ENCODE measurements at regions not wholly inside any gene's neighbourhood (a gene's known extent, or its start where the extent isn't known, plus 50 kb on each side); places are given as distances from the start of the nearest gene placed in this dataset.
"Not testable (repeated sequence)": the region's sequence is repeated elsewhere in the genome, so short reads cannot be mapped to it uniquely, and the experiment has no call there.

GRCh38 chr17:71639865-71640264, 481.0 kb upstream of the SOX9 start:
- no peak overlapping the region for H3K27ac ChIP-seq
- ATAC-seq (no peak), DNase-seq (no peak)
- no peak overlapping the region for H3K4me3 ChIP-seq
- H3K27me3 ChIP-seq: peaks cover 0 to 3% (median 0%) of the 10 kb centered on the region in 7 donors
- TF ChIP-seq CTCF (IDR thresholded peaks at IDR 0.05): no peak
- H3K36me3 ChIP-seq: no peaks in the 10 kb centered on the region
- intact Hi-C loops (cut with DNase I): no loop called here
- no peaks in the 10 kb centered on the region for H3K4me1 ChIP-seq
- peaks cover 0 to 14% (median 0%) of the 10 kb centered on the region in 11 donors for H3K9me3 ChIP-seq

GRCh38 chr17:71646890-71647289, 473.9 kb upstream of the SOX9 start:
- H3K4me3 ChIP-seq; H3K27ac ChIP-seq; H3K4me1 ChIP-seq; DNase-seq; intact Hi-C loops (cut with DNase I); H3K27me3 ChIP-seq; H3K36me3 ChIP-seq; ATAC-seq: not testable (repeated sequence)
- H3K9me3 ChIP-seq: peaks cover 0 to 44% (median 0%) of the 10 kb centered on the region in 11 donors
- whole genome bisulfite sequencing, 2 donors: 43 to 51% methylated on average over 2 of the region's 2 CpGs

- H3K4me1 ChIP-seq; H3K27me3 ChIP-seq; H3K27ac ChIP-seq; intact Hi-C loops (cut with DNase I); DNase-seq; H3K4me3 ChIP-seq; H3K36me3 ChIP-seq; ATAC-seq: not testable (repeated sequence)
- 97 to 99% methylated on average over 2 of the region's 2 CpGs for WGBS, 2 donors
- H3K9me3 ChIP-seq: peaks cover 0 to 44% (median 0%) of the 10 kb centered on the region in 11 donors
These were observed 472.5 kb upstream of the SOX9 start for GRCh38 chr17:71648342-71648741.

GRCh38 chr17:71649941-71650350, 470.9 kb upstream of the SOX9 start:
- Histone ChIP-seq H3K27ac (no peak overlapping the region), H3K27me3 (no peaks in the 10 kb centered on the region), H3K9me3 (peaks cover 0 to 30% (median 0%) of the 10 kb centered on the region in 11 donors), H3K4me3 (no peak overlapping the region), H3K4me1 (no peaks in the 10 kb centered on the region), H3K36me3 (no peaks in the 10 kb centered on the region)
- intact Hi-C loops (cut with DNase I): no loop called here
- no peak for DNase-seq
- TF ChIP-seq CTCF (IDR thresholded peaks at IDR 0.05): no peak
- ATAC-seq: no peak

GRCh38 chr17:71655542-71655941, 465.3 kb upstream of the SOX9 start:
- ATAC-seq: no peak
- Histone ChIP-seq H3K4me1 (no peaks in the 10 kb centered on the region), H3K27me3 (no peaks in the 10 kb centered on the region), H3K36me3 (no peaks in the 10 kb centered on the region), H3K4me3 (no peak overlapping the region), H3K9me3 (peaks cover 0 to 7% (median 0%) of the 10 kb centered on the region in 11 donors), H3K27ac (no peak overlapping the region)
- no peak for DNase-seq
- intact Hi-C loops (cut with DNase I): no loop called here
- TF ChIP-seq CTCF (IDR thresholded peaks at IDR 0.05): no peak
